ENCODE measurements at regions not wholly inside any gene's neighbourhood (a gene's known extent, or its start where the extent isn't known, plus 50 kb on each side); places are given as distances from the start of the nearest gene placed in this dataset.

- DNase-seq: no peak
- H3K27me3 Mint-ChIP-seq: peaks cover 22% of the 10 kb centered on the region
- H3K4me1 Mint-ChIP-seq: peaks cover 8% of the 10 kb centered on the region
- H3K4me3 Mint-ChIP-seq: no peak overlapping the region
- CTCF ChIA-PET: no interaction called here
- H3K9me3 Mint-ChIP-seq: peaks cover 21% of the 10 kb centered on the region
- POLR2A ChIA-PET: no interaction called here
- H3K36me3 Mint-ChIP-seq (ENCODE audit: low read depth): peaks cover 2% of the 10 kb centered on the region
- H3K27ac Mint-ChIP-seq: no peak overlapping the region
Observed at GRCh38 chr22:48568736-48569330, 1258.8 kb downstream of the BRD1 start.

GRCh38 chr22:48567213-48567975 lies 1260.3 kb downstream of the BRD1 start:
- no peak for DNase-seq
- ChIA-PET CTCF (no interaction called here), POLR2A (no interaction called here)
- Mint-ChIP-seq H3K27ac (no peak overlapping the region), H3K27me3 (peaks cover 15% of the 10 kb centered on the region), H3K9me3 (peaks cover 19% of the 10 kb centered on the region), H3K4me1 (peaks cover 8% of the 10 kb centered on the region), H3K36me3 (ENCODE audit: low read depth) (peaks cover 2% of the 10 kb centered on the region), H3K4me3 (no peak overlapping the region)

GRCh38 chr22:48566741-48567140 lies 1260.9 kb downstream of the BRD1 start:
- ChIA-PET POLR2A (no interaction called here), CTCF (no interaction called here)
- Mint-ChIP-seq H3K9me3 (peaks cover 18% of the 10 kb centered on the region), H3K36me3 (ENCODE audit: low read depth) (peaks cover 2% of the 10 kb centered on the region), H3K27me3 (peaks cover 15% of the 10 kb centered on the region), H3K4me3 (no peak overlapping the region), H3K4me1 (peaks cover 8% of the 10 kb centered on the region), H3K27ac (no peak overlapping the region)
- DNase-seq: no peak

GRCh38 chr22:48565901-48566501 lies 1261.7 kb downstream of the BRD1 start:
- CTCF ChIA-PET: no interaction called here
- peaks cover 13% of the 10 kb centered on the region for H3K9me3 Mint-ChIP-seq
- peaks cover 15% of the 10 kb centered on the region for H3K27me3 Mint-ChIP-seq
- no peak overlapping the region for H3K27ac Mint-ChIP-seq
- H3K4me1 Mint-ChIP-seq: peaks cover 8% of the 10 kb centered on the region
- POLR2A ChIA-PET: no interaction called here
- no peak for DNase-seq
- H3K4me3 Mint-ChIP-seq: no peak overlapping the region
- no peaks in the 10 kb centered on the region for H3K36me3 Mint-ChIP-seq (ENCODE audit: low read depth)

- ChIA-PET CTCF (no interaction called here), POLR2A (no interaction called here)
- Mint-ChIP-seq H3K27me3 (peaks cover 15% of the 10 kb centered on the region), H3K9me3 (peaks cover 3% of the 10 kb centered on the region), H3K36me3 (ENCODE audit: low read depth) (no peaks in the 10 kb centered on the region), H3K4me1 (peaks cover 8% of the 10 kb centered on the region), H3K27ac (no peak overlapping the region), H3K4me3 (no peak overlapping the region)
- no peak for DNase-seq
Observed at GRCh38 chr22:48564995-48565394, 1262.7 kb downstream of the BRD1 start.

GRCh38 chr22:48563966-48564330 lies 1263.7 kb downstream of the BRD1 start:
- ChIA-PET CTCF (no interaction called here), POLR2A (no interaction called here)
- no peak overlapping the region for H3K4me3 Mint-ChIP-seq
- H3K4me1 Mint-ChIP-seq: peaks cover 8% of the 10 kb centered on the region
- no peaks in the 10 kb centered on the region for H3K36me3 Mint-ChIP-seq (ENCODE audit: low read depth)
- no peaks in the 10 kb centered on the region for H3K9me3 Mint-ChIP-seq
- H3K27ac Mint-ChIP-seq: no peak overlapping the region
- peaks cover 15% of the 10 kb centered on the region for H3K27me3 Mint-ChIP-seq
- DNase-seq: no peak

GRCh38 chr22:48563118-48563965 lies 1264.3 kb downstream of the BRD1 start:
- CTCF ChIA-PET: no interaction called here
- no peak for DNase-seq
- H3K27me3 Mint-ChIP-seq: peaks cover 15% of the 10 kb centered on the region
- POLR2A ChIA-PET: no interaction called here
- no peak overlapping the region for H3K27ac Mint-ChIP-seq
- no peaks in the 10 kb centered on the region for H3K9me3 Mint-ChIP-seq
- H3K36me3 Mint-ChIP-seq (ENCODE audit: low read depth): no peaks in the 10 kb centered on the region
- H3K4me1 Mint-ChIP-seq: peaks cover 8% of the 10 kb centered on the region
- H3K4me3 Mint-ChIP-seq: no peak overlapping the region

- CTCF ChIA-PET: no interaction called here
- DNase-seq: no peak
- no peaks in the 10 kb centered on the region for H3K36me3 Mint-ChIP-seq (ENCODE audit: low read depth)
- H3K9me3 Mint-ChIP-seq: no peaks in the 10 kb centered on the region
- POLR2A ChIA-PET: no interaction called here
- peaks cover under 1% of the 10 kb centered on the region for H3K4me1 Mint-ChIP-seq
- no peak overlapping the region for H3K27ac Mint-ChIP-seq
- H3K4me3 Mint-ChIP-seq: no peak overlapping the region
- H3K27me3 Mint-ChIP-seq: peaks cover under 1% of the 10 kb centered on the region
Observed at GRCh38 chr22:48561676-48562075, 1266.0 kb downstream of the BRD1 start.

GRCh38 chr22:48560836-48561235 lies 1266.8 kb downstream of the BRD1 start:
- H3K27ac Mint-ChIP-seq: no peak overlapping the region
- no peaks in the 10 kb centered on the region for H3K9me3 Mint-ChIP-seq
- DNase-seq: no peak
- no peak overlapping the region for H3K4me3 Mint-ChIP-seq
- H3K27me3 Mint-ChIP-seq: no peaks in the 10 kb centered on the region
- ChIA-PET POLR2A (no interaction called here), CTCF (no interaction called here)
- H3K4me1 Mint-ChIP-seq: no peaks in the 10 kb centered on the region
- H3K36me3 Mint-ChIP-seq (ENCODE audit: low read depth): no peaks in the 10 kb centered on the region

GRCh38 chr22:48560389-48560751 lies 1267.3 kb downstream of the BRD1 start:
- no peaks in the 10 kb centered on the region for H3K9me3 Mint-ChIP-seq
- H3K4me1 Mint-ChIP-seq: no peaks in the 10 kb centered on the region
- H3K27ac Mint-ChIP-seq: no peak overlapping the region
- CTCF ChIA-PET: no interaction called here
- H3K36me3 Mint-ChIP-seq (ENCODE audit: low read depth): no peaks in the 10 kb centered on the region
- no peak for DNase-seq
- H3K27me3 Mint-ChIP-seq: no peaks in the 10 kb centered on the region
- POLR2A ChIA-PET: no interaction called here
- H3K4me3 Mint-ChIP-seq: no peak overlapping the region

GRCh38 chr22:48559647-48560388 lies 1267.9 kb downstream of the BRD1 start:
- Mint-ChIP-seq H3K4me3 (no peak overlapping the region), H3K27me3 (no peaks in the 10 kb centered on the region), H3K27ac (no peak overlapping the region), H3K36me3 (ENCODE audit: low read depth) (no peaks in the 10 kb centered on the region), H3K9me3 (no peaks in the 10 kb centered on the region), H3K4me1 (no peaks in the 10 kb centered on the region)
- ChIA-PET CTCF (no interaction called here), POLR2A (no interaction called here)
- DNase-seq: no peak

- no peak overlapping the region for H3K27ac Mint-ChIP-seq
- H3K4me3 Mint-ChIP-seq: no peak overlapping the region
- no peaks in the 10 kb centered on the region for H3K9me3 Mint-ChIP-seq
- ChIA-PET POLR2A (no interaction called here), CTCF (no interaction called here)
- no peaks in the 10 kb centered on the region for H3K36me3 Mint-ChIP-seq (ENCODE audit: low read depth)
- no peak for DNase-seq
- no peaks in the 10 kb centered on the region for H3K27me3 Mint-ChIP-seq
- no peaks in the 10 kb centered on the region for H3K4me1 Mint-ChIP-seq
Observed at GRCh38 chr22:48558606-48559402, 1268.9 kb downstream of the BRD1 start.

All from activated CD4-positive, alpha-beta T cell treated with anti-CD3 and anti-CD28 coated beads, Interleukin-2, amount 10 ng/mL, durations not matched to agents 7 days and 5 days (primary cell).